AG09309 (cell line): ENCODE measurements at regions not wholly inside any gene's neighbourhood (a gene's known extent, or its start where the extent isn't known, plus 50 kb on each side); places are given as distances from the start of the nearest gene placed in this dataset.
"Not testable (repeated sequence)": the region's sequence is repeated elsewhere in the genome, so short reads cannot be mapped to it uniquely, and the experiment has no call there.

ENCODE experiments used
- DNase-seq: peaks from one replicate; pipeline ENCODE4 v3.0.0-alpha.2; 2010; ENCODE audit warnings: low read depth
- H3K4me3 ChIP-seq: 2 replicates; pipeline ENCODE4 v1.5.1; 2011; ENCODE audit warnings: mild to moderate bottlenecking, low read depth, low read length, moderate library complexity; ENCODE audit not compliant: control insufficient read depth
- CTCF ChIP-seq: IDR thresholded peaks from 2 replicates; pipeline ENCODE4 v1.5.1; 2011; ENCODE audit warnings: mild to moderate bottlenecking, low read depth, low read length, inconsistent platforms; ENCODE audit not compliant: insufficient read depth, control insufficient read depth; ENCODE audit errors: missing control alignments

GRCh38 chr14:43677581-43677980 lies 829.5 kb downstream of the FSCB start:
- DNase-seq = no peak
- no peak for TF ChIP-seq CTCF
- no peak overlapping the region for H3K4me3 ChIP-seq

- TF ChIP-seq CTCF = no peak
- H3K4me3 ChIP-seq = no peak overlapping the region
- no peak for DNase-seq
Observed at GRCh38 chr14:43674273-43674672, 832.8 kb downstream of the FSCB start.

GRCh38 chr14:43671716-43672485 lies 835.2 kb downstream of the FSCB start:
- DNase-seq = no peak
- no peak for TF ChIP-seq CTCF
- no peak overlapping the region for H3K4me3 ChIP-seq

- no peak for DNase-seq
- no peak overlapping the region for H3K4me3 ChIP-seq
- no peak for TF ChIP-seq CTCF
Observed at GRCh38 chr14:43669355-43669754, 837.7 kb downstream of the FSCB start.

- no peak overlapping the region for H3K4me3 ChIP-seq
- no peak for DNase-seq
- TF ChIP-seq CTCF = no peak
Observed at GRCh38 chr14:43665570-43666267, 841.4 kb downstream of the FSCB start.

- not testable (repeated sequence) for DNase-seq
Observed at GRCh38 chr14:43655194-43655593, 851.9 kb downstream of the FSCB start.

GRCh38 chr14:43651896-43652295 lies 855.2 kb downstream of the FSCB start:
- no peak for DNase-seq
- H3K4me3 ChIP-seq = no peak overlapping the region
- TF ChIP-seq CTCF = no peak

More at GRCh38 chr14:43655194-43655593, 851.9 kb downstream of the FSCB start:
- H3K4me3 ChIP-seq = not testable (repeated sequence)
